H9 (cell line): ENCODE measurements at regions not wholly inside any gene's neighbourhood (a gene's known extent, or its start where the extent isn't known, plus 50 kb on each side); places are given as distances from the start of the nearest gene placed in this dataset.

ENCODE experiments used
- DNase-seq: peaks from one replicate; pipeline ENCODE4 v3.0.0-alpha.2; 2017
- H2AFZ ChIP-seq: one replicate; pipeline ENCODE4 v1.6.1; 2013; ENCODE audit warnings: mild to moderate bottlenecking, low read length, control low read depth, moderate library complexity
- H2AK5ac ChIP-seq: 2 replicates; pipeline ENCODE4 v1.6.1; 2013; ENCODE audit warnings: low read length, control low read depth, mixed read lengths; ENCODE audit not compliant: insufficient read length
- H2BK120ac ChIP-seq: one replicate; pipeline ENCODE4 v1.6.1; 2013; ENCODE audit warnings: low read depth, mild to moderate bottlenecking, low read length, control low read depth, inconsistent platforms; ENCODE audit not compliant: poor library complexity, severe bottlenecking
- H2BK12ac ChIP-seq: 2 replicates; pipeline ENCODE4 v1.6.1; 2013; ENCODE audit warnings: low read length, control low read depth, mixed read lengths, low read depth; ENCODE audit not compliant: insufficient read length
- H2BK15ac ChIP-seq: 2 replicates; pipeline ENCODE4 v1.6.1; 2013; ENCODE audit warnings: low read depth, low read length, control low read depth
- H2BK20ac ChIP-seq: one replicate; pipeline ENCODE4 v1.6.1; 2013; ENCODE audit warnings: low read depth, mild to moderate bottlenecking, low read length, control low read depth, inconsistent platforms; ENCODE audit not compliant: poor library complexity, severe bottlenecking
- H2BK5ac ChIP-seq: 2 replicates; pipeline ENCODE4 v1.6.1; 2013; ENCODE audit warnings: low read length, control low read depth, mixed read lengths; ENCODE audit not compliant: insufficient read length
- H3K14ac ChIP-seq: 2 replicates; pipeline ENCODE4 v1.6.1; 2013; ENCODE audit warnings: low read length, control low read depth; ENCODE audit not compliant: insufficient read depth
- H3K18ac ChIP-seq: 2 replicates; pipeline ENCODE4 v1.6.1; 2013; ENCODE audit warnings: low read depth, mild to moderate bottlenecking, mixed read lengths, low read length, control low read depth; ENCODE audit not compliant: insufficient read length
- H3K23ac ChIP-seq: 2 replicates; pipeline ENCODE4 v1.6.1; 2013; ENCODE audit warnings: low read length, control low read depth, mixed read lengths, low read depth; ENCODE audit not compliant: insufficient read length
- H3K23me2 ChIP-seq: 2 replicates; pipeline ENCODE4 v1.6.1; 2013; ENCODE audit warnings: low read depth, mild to moderate bottlenecking, mixed read lengths, low read length, control low read depth; ENCODE audit not compliant: insufficient read length, poor library complexity, severe bottlenecking
- H3K27ac ChIP-seq: 2 replicates; pipeline ENCODE4 v1.5.1; 2013; ENCODE audit warnings: low read length, control low read depth, mixed read lengths, low read depth; ENCODE audit not compliant: insufficient read length
- H3K27me3 ChIP-seq: 2 replicates; pipeline ENCODE4 v1.6.1; 2013; ENCODE audit warnings: low read length, control low read depth, inconsistent platforms; ENCODE audit not compliant: insufficient read depth
- H3K4ac ChIP-seq: 2 replicates; pipeline ENCODE4 v1.6.1; 2013; ENCODE audit warnings: low read depth, mild to moderate bottlenecking, control low read depth, inconsistent platforms, low read length, moderate library complexity
- H3K4me1 ChIP-seq: 2 replicates; pipeline ENCODE4 v1.6.1; 2013; ENCODE audit warnings: low read length, control low read depth, inconsistent platforms; ENCODE audit not compliant: insufficient read depth
- H3K4me2 ChIP-seq: 2 replicates; pipeline ENCODE4 v1.6.1; 2013; ENCODE audit warnings: low read length, control low read depth, mixed read lengths; ENCODE audit not compliant: insufficient read length, insufficient read depth
- H3K56ac ChIP-seq: 2 replicates; pipeline ENCODE4 v1.6.1; 2013; ENCODE audit warnings: low read depth, mild to moderate bottlenecking, mixed read lengths, low read length, control low read depth; ENCODE audit not compliant: insufficient read length
- H3K79me1 ChIP-seq: 2 replicates; pipeline ENCODE4 v1.6.1; 2013; ENCODE audit warnings: low read depth, mild to moderate bottlenecking, moderate library complexity, low read length, control low read depth, inconsistent platforms; ENCODE audit not compliant: insufficient read depth, poor library complexity, severe bottlenecking
- H3K79me2 ChIP-seq: 2 replicates; pipeline ENCODE4 v1.6.1; 2013; ENCODE audit warnings: low read length, control low read depth, inconsistent platforms; ENCODE audit not compliant: insufficient read depth
- H3K9ac ChIP-seq: 2 replicates; pipeline ENCODE4 v1.6.1; 2013; ENCODE audit warnings: low read length, control low read depth, mixed read lengths; ENCODE audit not compliant: insufficient read length; ENCODE audit errors: extremely low read depth
- H3K9me3 ChIP-seq: one replicate; pipeline ENCODE4 v1.6.1; 2013; ENCODE audit warnings: low read depth, low read length, inconsistent platforms; ENCODE audit not compliant: control insufficient read depth
- H3T11ph ChIP-seq: one replicate; pipeline ENCODE4 v1.6.1; 2013; ENCODE audit warnings: mild to moderate bottlenecking, low read length, control low read depth, inconsistent platforms
- H4K20me1 ChIP-seq: one replicate; pipeline ENCODE4 v1.6.1; 2013; ENCODE audit not compliant: control insufficient read depth, insufficient read length, insufficient read depth
- H4K5ac ChIP-seq: 2 replicates; pipeline ENCODE4 v1.6.1; 2013; ENCODE audit warnings: low read depth, mild to moderate bottlenecking, mixed read lengths, low read length, control low read depth; ENCODE audit not compliant: insufficient read length
- H4K8ac ChIP-seq: replicated peaks from 2 replicates; pipeline ENCODE4 v1.6.1; 2013; ENCODE audit warnings: low read length, control low read depth, mixed read lengths, low read depth; ENCODE audit not compliant: insufficient read length
- H4K91ac ChIP-seq: 2 replicates; pipeline ENCODE4 v1.6.1; 2013; ENCODE audit warnings: low read depth, mild to moderate bottlenecking, moderate library complexity, mixed read lengths, low read length, control low read depth; ENCODE audit not compliant: insufficient read length
- H3K27ac Mint-ChIP-seq, 3 experiments: 2 replicates in 2 of 3; 3 replicates in 1 of 3; pipeline ENCODE4 v1.8.0; 2020 to 2021; ENCODE audit warnings: mixed read lengths in 3 of 3, mild to moderate bottlenecking in 1 of 3, moderate library complexity in 1 of 3
- H3K27me3 Mint-ChIP-seq: 2 replicates; pipeline ENCODE4 v1.8.0; 2021; ENCODE audit warnings: low read depth, mild to moderate bottlenecking, moderate library complexity, mixed read lengths
- H3K36me3 Mint-ChIP-seq, 3 experiments: 2 replicates in 2 of 3; 3 replicates in 1 of 3; pipeline ENCODE4 v1.8.0; 2020 to 2021; ENCODE audit warnings: low read depth in 3 of 3, mixed read lengths in 3 of 3; ENCODE audit not compliant: insufficient read depth in 1 of 3
- H3K4me1 Mint-ChIP-seq, 2 experiments: 2 replicates each; pipeline ENCODE4 v1.8.0; 2020; ENCODE audit warnings: mixed read lengths in 2 of 2
- H3K4me3 Mint-ChIP-seq, 2 experiments: 2 replicates in 1 of 2; 3 replicates in 1 of 2; pipeline ENCODE4 v1.8.0; 2020 to 2021; ENCODE audit warnings: mild to moderate bottlenecking in 2 of 2, mixed read lengths in 2 of 2, moderate library complexity in 1 of 2
- H3K9me3 Mint-ChIP-seq, 2 experiments: 2 replicates in 1 of 2; 3 replicates in 1 of 2; pipeline ENCODE4 v1.8.0; 2020; ENCODE audit warnings: mild to moderate bottlenecking in 2 of 2, mixed read lengths in 2 of 2, moderate library complexity in 1 of 2
- WGBS: extraction: QIAGEN DNeasy Blood & Tissue Kit; methylation state at CpG from one replicate; pipeline ENCODE4 v1.1.7; 2013; ENCODE audit warnings: missing lambda C conversion rate, low lambda C conversion rate, mixed read lengths; ENCODE audit not compliant: insufficient read length; ENCODE audit errors: extremely low coverage; 5-methylcytosine and 5-hydroxymethylcytosine counted together
- TF ChIP-seq, protein P1 (sequence below): fragments of 200-600 bp; sonication (generic); conservative IDR thresholded peaks from 3 replicates; pipeline ENCODE4 v1.8.0; 2021; ENCODE audit warnings: antibody characterized with exemption, mild to moderate bottlenecking

- Histone ChIP-seq H3T11ph (no peak overlapping the region), H2BK120ac (no peak overlapping the region), H3K23ac (no peak overlapping the region), H3K23me2 (no peaks in the 10 kb centered on the region), H3K27ac (no peak overlapping the region), H3K4ac (no peak overlapping the region), H2BK15ac (no peak overlapping the region), H3K14ac (no peak overlapping the region), H3K9me3 (no peaks in the 10 kb centered on the region), H2AFZ (no peak overlapping the region), H3K9ac (no peak overlapping the region), H3K18ac (no peak overlapping the region), H4K20me1 (no peaks in the 10 kb centered on the region), H3K4me2 (no peak overlapping the region), H3K79me1 (no peaks in the 10 kb centered on the region), H3K56ac (no peak overlapping the region), H2BK5ac (no peak overlapping the region), H3K79me2 (no peaks in the 10 kb centered on the region), H4K8ac (no peak overlapping the region), H2AK5ac (no peak overlapping the region), H2BK20ac (no peak overlapping the region), H4K91ac (no peak overlapping the region), H3K27me3 (no peaks in the 10 kb centered on the region), H2BK12ac (no peak overlapping the region), H3K4me1 (no peaks in the 10 kb centered on the region), H4K5ac (no peak overlapping the region)
- TF ChIP-seq, protein P1, sequence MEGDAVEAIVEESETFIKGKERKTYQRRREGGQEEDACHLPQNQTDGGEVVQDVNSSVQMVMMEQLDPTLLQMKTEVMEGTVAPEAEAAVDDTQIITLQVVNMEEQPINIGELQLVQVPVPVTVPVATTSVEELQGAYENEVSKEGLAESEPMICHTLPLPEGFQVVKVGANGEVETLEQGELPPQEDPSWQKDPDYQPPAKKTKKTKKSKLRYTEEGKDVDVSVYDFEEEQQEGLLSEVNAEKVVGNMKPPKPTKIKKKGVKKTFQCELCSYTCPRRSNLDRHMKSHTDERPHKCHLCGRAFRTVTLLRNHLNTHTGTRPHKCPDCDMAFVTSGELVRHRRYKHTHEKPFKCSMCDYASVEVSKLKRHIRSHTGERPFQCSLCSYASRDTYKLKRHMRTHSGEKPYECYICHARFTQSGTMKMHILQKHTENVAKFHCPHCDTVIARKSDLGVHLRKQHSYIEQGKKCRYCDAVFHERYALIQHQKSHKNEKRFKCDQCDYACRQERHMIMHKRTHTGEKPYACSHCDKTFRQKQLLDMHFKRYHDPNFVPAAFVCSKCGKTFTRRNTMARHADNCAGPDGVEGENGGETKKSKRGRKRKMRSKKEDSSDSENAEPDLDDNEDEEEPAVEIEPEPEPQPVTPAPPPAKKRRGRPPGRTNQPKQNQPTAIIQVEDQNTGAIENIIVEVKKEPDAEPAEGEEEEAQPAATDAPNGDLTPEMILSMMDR, result no peak
- Mint-ChIP-seq H3K4me1 (peaks cover 5 to 7% of the 10 kb centered on the region in 2 experiments; a peak in 3 of 4 replicates), H3K27ac (no peak overlapping the region), H3K27me3 (no peaks in the 10 kb centered on the region), H3K9me3 (0 out of 5 replicates have a peak, but pooled peaks cover 0 to 2% of the 10 kb centered on the region in 2 experiments), H3K4me3 (no peak overlapping the region), H3K36me3 (0 out of 7 replicates have a peak, but pooled peaks cover 0 to 5% (median 0%) of the 10 kb centered on the region in 3 experiments)
- no peak for DNase-seq
- WGBS, result no CpG with 5 or more reads among the region's 4 CpGs
Observed at GRCh38 chr1:59198564-59198963, 98.3 kb upstream of the FGGY start.
